ENCODE measurements at regions not wholly inside any gene's neighbourhood (a gene's known extent, or its start where the extent isn't known, plus 50 kb on each side); places are given as distances from the start of the nearest gene placed in this dataset.

DNA sequence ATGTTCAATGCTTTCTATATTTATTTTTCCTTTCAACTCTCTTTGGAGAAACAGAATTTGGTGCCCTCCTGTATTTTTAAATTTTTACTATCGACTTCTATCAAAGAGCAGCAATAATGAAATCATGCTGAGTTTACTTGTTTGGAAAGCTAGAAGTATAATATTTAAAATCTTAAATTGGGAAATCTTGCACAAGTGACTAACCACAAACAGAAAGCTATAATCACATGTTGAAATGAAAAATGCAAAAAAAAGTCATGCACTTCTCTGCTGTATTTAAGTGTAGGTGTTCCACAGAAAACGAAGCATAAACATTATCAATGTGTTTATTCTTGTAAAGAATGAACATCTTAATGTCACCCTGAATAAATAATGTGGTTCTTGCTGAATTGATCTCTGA, 306.1 kb downstream of the PCDH18 start:
- Histone ChIP-seq H3K9me3 (replicated peaks in 1 of 2; ENCODE audit: control insufficient read depth in 1 of 2, insufficient read depth in 1 of 2, low read length in 2 of 2) (peaks cover 0 to 7% of the 10 kb centered on the region in 2 donors), H3K79me2 (ENCODE audit: insufficient read depth, low read length) (no peaks in the 10 kb centered on the region), H3K27me3 (ENCODE audit: control insufficient read depth in 2 of 2, insufficient read depth in 2 of 2, low read length in 2 of 2) (no peaks in the 10 kb centered on the region), H3K4me1 (ENCODE audit: control insufficient read depth in 1 of 2, insufficient read depth in 2 of 2, low read length in 2 of 2) (no peaks in the 10 kb centered on the region), H3K36me3 (replicated peaks in 1 of 2; ENCODE audit: control insufficient read depth in 1 of 2, insufficient read depth in 2 of 2, low read length in 2 of 2) (no peaks in the 10 kb centered on the region), H2AFZ (ENCODE audit: insufficient read depth, low read depth, low read length, poor library complexity, severe bottlenecking) (no peak overlapping the region), H4K20me1 (ENCODE audit: insufficient read depth, low read length) (no peaks in the 10 kb centered on the region), H3K4me2 (replicated peaks; ENCODE audit: extremely low read depth, low read length, poor library complexity, severe bottlenecking) (no peak overlapping the region), H3K9ac (ENCODE audit: insufficient read depth, low read length, poor library complexity, severe bottlenecking) (no peak overlapping the region), H3K4me3 (replicated peaks in 1 of 3; ENCODE audit: low read depth in 2 of 3, low read length in 3 of 3) (no peak overlapping the region), H3K27ac (ENCODE audit: low read depth in 1 of 2, low read length in 2 of 2) (no peak overlapping the region)
- Mint-ChIP-seq H3K27ac (no peak overlapping the region), H3K9me3 (peaks cover 0 to 6% (median 4%) of the 10 kb centered on the region in 7 donors), H3K4me3 (no peak overlapping the region), H3K27me3 (ENCODE audit: low read depth in 3 of 3) (no peaks in the 10 kb centered on the region), H3K36me3 (no peaks in the 10 kb centered on the region), H3K4me1 (no peaks in the 10 kb centered on the region)
- TF ChIP-seq, protein P1, sequence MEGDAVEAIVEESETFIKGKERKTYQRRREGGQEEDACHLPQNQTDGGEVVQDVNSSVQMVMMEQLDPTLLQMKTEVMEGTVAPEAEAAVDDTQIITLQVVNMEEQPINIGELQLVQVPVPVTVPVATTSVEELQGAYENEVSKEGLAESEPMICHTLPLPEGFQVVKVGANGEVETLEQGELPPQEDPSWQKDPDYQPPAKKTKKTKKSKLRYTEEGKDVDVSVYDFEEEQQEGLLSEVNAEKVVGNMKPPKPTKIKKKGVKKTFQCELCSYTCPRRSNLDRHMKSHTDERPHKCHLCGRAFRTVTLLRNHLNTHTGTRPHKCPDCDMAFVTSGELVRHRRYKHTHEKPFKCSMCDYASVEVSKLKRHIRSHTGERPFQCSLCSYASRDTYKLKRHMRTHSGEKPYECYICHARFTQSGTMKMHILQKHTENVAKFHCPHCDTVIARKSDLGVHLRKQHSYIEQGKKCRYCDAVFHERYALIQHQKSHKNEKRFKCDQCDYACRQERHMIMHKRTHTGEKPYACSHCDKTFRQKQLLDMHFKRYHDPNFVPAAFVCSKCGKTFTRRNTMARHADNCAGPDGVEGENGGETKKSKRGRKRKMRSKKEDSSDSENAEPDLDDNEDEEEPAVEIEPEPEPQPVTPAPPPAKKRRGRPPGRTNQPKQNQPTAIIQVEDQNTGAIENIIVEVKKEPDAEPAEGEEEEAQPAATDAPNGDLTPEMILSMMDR (IDR thresholded peaks at IDR 0.05), result no peak
- intact Hi-C loops (cut with micrococcal nuclease), result no loop called here
- DNase-seq, result no peak
- WGBS (ENCODE audit: insufficient coverage), result no CpG with 5 or more reads among the region's 2 CpGs

DNA sequence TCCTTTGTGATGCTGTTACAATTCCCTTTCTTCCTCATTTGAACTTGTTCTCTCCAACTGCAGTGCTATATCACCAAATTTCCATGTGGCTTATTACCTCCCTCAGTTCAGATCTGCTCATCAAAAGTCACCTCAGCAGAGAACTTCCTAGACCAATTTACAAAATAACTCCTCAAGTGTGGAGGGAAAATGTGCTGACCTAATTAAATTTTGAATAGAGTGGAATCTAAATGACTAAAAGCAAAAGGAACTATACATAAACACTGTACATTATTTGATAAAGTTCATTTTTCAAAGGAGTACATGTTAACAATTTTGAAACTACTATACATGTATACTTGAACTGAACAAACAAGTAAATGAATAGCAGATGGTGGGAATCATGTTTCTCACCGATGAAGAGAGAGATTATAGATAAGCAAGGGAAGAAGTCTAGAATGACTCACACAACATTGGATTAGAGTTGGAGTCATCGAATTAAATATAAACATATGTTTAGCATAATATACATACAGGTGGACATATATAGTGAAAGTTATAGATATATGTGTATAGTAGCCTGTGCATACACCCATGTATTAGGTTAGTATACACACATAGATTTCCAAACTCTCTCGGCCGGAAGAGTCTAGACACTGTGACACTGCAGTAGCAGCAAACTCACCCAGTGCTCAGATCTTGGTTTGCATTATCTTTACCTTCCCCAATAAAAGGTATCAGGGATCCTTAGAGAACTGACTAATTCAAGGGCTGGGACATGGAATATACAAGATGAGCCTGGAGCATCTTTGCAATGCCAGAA, 318.7 kb downstream of the PCDH18 start:
- H3K27ac ChIP-seq (ENCODE audit: low read depth in 1 of 2, low read length in 2 of 2), result no peak overlapping the region
- no CpG with 5 or more reads among the region's 4 CpGs for WGBS (ENCODE audit: insufficient coverage)
- H3K4me2 ChIP-seq (replicated peaks; ENCODE audit: extremely low read depth, low read length, poor library complexity, severe bottlenecking), result no peak overlapping the region
- no peak overlapping the region for H3K4me3 ChIP-seq (replicated peaks in 1 of 3; ENCODE audit: low read depth in 2 of 3, low read length in 3 of 3)
- Mint-ChIP-seq H3K36me3 (no peaks in the 10 kb centered on the region), H3K27me3 (ENCODE audit: low read depth in 3 of 3) (no peaks in the 10 kb centered on the region), H3K27ac (no peak overlapping the region), H3K9me3 (peaks cover 0 to 3% (median 0%) of the 10 kb centered on the region in 7 donors), H3K4me1 (no peaks in the 10 kb centered on the region), H3K4me3 (no peak overlapping the region)
- H4K20me1 ChIP-seq (ENCODE audit: insufficient read depth, low read length), result no peaks in the 10 kb centered on the region
- intact Hi-C loops (cut with micrococcal nuclease), result no loop called here
- no peaks in the 10 kb centered on the region for H3K79me2 ChIP-seq (ENCODE audit: insufficient read depth, low read length)
- H3K27me3 ChIP-seq (ENCODE audit: control insufficient read depth in 2 of 2, insufficient read depth in 2 of 2, low read length in 2 of 2), result no peaks in the 10 kb centered on the region
- TF ChIP-seq, protein P1 (IDR thresholded peaks at IDR 0.05), result no peak
- DNase-seq, result no peak
- no peaks in the 10 kb centered on the region for H3K4me1 ChIP-seq (ENCODE audit: control insufficient read depth in 1 of 2, insufficient read depth in 2 of 2, low read length in 2 of 2)
- no peaks in the 10 kb centered on the region for H3K9me3 ChIP-seq (replicated peaks in 1 of 2; ENCODE audit: control insufficient read depth in 1 of 2, insufficient read depth in 1 of 2, low read length in 2 of 2)
- H2AFZ ChIP-seq (ENCODE audit: insufficient read depth, low read depth, low read length, poor library complexity, severe bottlenecking), result no peak overlapping the region
- H3K36me3 ChIP-seq (replicated peaks in 1 of 2; ENCODE audit: control insufficient read depth in 1 of 2, insufficient read depth in 2 of 2, low read length in 2 of 2), result no peaks in the 10 kb centered on the region
- H3K9ac ChIP-seq (ENCODE audit: insufficient read depth, low read length, poor library complexity, severe bottlenecking), result no peak overlapping the region
